ENCODE measurements at regions not wholly inside any gene's neighbourhood (a gene's known extent, or its start where the extent isn't known, plus 50 kb on each side); places are given as distances from the start of the nearest gene placed in this dataset.
A peak's percentile ranks its signal among the peaks of the same experiment; 100 is the strongest.
"Not testable (repeated sequence)": the region's sequence is repeated elsewhere in the genome, so short reads cannot be mapped to it uniquely, and the experiment has no call there.

DNA sequence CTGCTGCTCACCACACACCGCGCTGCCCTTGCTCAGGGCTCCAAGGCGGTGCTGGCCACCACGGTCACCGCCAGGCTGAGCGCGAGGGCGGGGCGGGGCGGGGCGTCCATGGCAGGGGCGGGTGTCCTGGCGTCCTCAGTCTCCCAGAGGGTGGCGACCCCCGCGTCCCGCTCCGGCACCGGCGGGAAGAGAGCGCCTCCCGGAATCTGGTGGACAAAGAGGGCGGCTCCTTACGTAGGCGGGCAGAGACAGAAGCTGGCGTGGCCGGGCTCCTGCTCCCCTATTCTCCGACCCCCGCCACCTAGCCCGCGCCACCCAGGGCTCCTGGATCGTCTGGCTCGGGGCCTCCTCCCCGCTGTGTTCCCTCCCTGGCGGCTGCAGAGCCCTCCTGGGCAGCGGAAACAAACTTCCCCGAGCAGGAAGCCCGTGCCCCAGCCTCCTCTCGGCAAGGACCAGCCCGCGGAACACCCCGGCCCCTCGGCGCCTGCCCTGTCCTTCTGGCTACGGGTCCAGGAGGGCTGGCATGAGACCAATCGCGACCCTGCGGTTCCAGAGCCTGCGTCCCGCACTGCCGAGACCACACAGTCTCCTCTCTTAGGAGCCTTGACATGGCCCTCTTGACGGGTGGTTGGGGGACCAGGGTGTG is 133.8 kb upstream of the ZNF92 start:
- no peaks in the 10 kb centered on the region for H3K36me3 Mint-ChIP-seq (ENCODE audit: low read depth)
- no peaks in the 10 kb centered on the region for H3K9me3 ChIP-seq (ENCODE audit: control insufficient read depth, low read length, poor library complexity, severe bottlenecking)
- no peak overlapping the region for H3K27ac Mint-ChIP-seq
- H3K27me3 Mint-ChIP-seq = peaks cover 12% of the 10 kb centered on the region
- H3K4me3 Mint-ChIP-seq = peak overlapping the region; percentile 85
- H3K4me1 Mint-ChIP-seq = peaks cover 9% of the 10 kb centered on the region
- ATAC-seq (peak; percentile 45), DNase-seq (no peak)

DNA sequence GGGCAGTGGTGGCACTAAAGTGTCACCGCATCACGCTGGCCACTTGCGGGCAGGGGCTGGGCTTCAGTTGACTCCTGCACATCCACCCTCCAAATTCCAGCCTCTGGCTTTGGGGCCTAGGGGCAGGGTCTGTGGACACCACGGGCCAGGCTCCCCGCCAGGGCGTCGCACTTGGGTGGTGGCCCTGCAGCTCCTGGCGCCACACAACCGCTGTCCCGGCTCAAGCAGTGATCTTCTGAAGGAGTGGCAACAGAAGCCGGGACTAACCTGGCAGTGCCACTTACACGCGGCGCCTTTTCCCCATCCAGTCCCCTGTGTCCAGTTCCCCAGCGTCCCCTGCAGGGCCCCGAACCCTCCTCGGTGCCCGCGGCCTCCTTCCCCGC is 134.3 kb upstream of the ZNF92 start:
- peaks cover 12% of the 10 kb centered on the region for H3K27me3 Mint-ChIP-seq
- no peaks in the 10 kb centered on the region for H3K36me3 Mint-ChIP-seq (ENCODE audit: low read depth)
- peak overlapping the region; percentile 76 for H3K4me3 Mint-ChIP-seq
- H3K27ac Mint-ChIP-seq = no peak overlapping the region
- no peaks in the 10 kb centered on the region for H3K9me3 ChIP-seq (ENCODE audit: control insufficient read depth, low read length, poor library complexity, severe bottlenecking)
- DNase-seq (no peak), ATAC-seq (no peak)
- H3K4me1 Mint-ChIP-seq = peaks cover 14% of the 10 kb centered on the region

DNA sequence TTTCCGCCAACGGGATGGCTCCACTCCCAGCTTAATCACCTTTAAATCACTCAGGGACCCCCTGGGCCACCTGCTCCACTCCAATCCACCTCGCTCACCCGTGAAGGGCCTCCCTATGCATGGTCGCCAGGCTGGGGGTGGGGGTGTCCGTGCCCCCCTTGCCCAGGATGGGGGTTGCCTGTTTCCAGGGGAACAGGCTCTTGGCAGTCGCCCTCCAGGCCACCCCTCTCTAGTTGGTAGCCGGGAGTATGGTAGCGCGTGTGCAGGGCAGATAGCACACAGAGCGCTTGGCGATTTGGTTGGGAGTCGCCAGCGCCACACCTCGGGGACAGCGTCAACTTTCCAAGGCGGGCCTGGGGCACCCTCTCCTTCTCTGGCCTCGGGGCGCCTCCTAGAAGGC is 134.9 kb upstream of the ZNF92 start:
- no peak for ATAC-seq
- no peak overlapping the region for H3K4me3 Mint-ChIP-seq

DNA sequence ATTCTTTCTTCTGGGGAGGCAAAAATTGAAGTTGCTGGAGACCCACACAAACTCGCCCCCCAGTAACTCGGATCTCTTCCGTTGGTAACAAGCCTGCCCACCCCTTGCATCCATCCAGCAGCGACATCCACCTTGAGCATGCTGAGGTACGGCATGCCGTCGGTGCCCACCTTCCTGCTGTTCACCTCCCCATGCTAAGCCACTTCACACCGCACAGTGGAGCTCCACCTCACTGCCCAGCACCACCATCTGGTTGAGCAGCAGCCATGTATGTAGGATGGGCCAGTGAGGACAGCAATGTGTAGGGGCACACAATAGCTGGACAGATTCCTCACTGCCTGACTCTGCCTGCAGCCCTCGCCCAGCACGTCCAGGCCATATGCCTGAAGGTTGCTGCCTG is 138.1 kb upstream of the ZNF92 start:
- no peaks in the 10 kb centered on the region for H3K9me3 ChIP-seq (ENCODE audit: control insufficient read depth, low read length, poor library complexity, severe bottlenecking)
- Mint-ChIP-seq H3K4me1 (peaks cover 34% of the 10 kb centered on the region), H3K27ac (peak overlapping the region; percentile 14), H3K27me3 (peaks cover 8% of the 10 kb centered on the region), H3K4me3 (peak overlapping the region; percentile 58), H3K36me3 (ENCODE audit: low read depth) (no peaks in the 10 kb centered on the region)
- no peak for ATAC-seq
- DNase-seq = no peak

More for the DNA sequence above, 134.9 kb upstream of the ZNF92 start:
- peaks cover 17% of the 10 kb centered on the region for H3K4me1 Mint-ChIP-seq
- H3K27ac Mint-ChIP-seq = no peak overlapping the region
- peaks cover 8% of the 10 kb centered on the region for H3K27me3 Mint-ChIP-seq
- no peaks in the 10 kb centered on the region for H3K36me3 Mint-ChIP-seq (ENCODE audit: low read depth)
- no peak for DNase-seq
- H3K9me3 ChIP-seq (ENCODE audit: control insufficient read depth, low read length, poor library complexity, severe bottlenecking) = no peaks in the 10 kb centered on the region

DNA sequence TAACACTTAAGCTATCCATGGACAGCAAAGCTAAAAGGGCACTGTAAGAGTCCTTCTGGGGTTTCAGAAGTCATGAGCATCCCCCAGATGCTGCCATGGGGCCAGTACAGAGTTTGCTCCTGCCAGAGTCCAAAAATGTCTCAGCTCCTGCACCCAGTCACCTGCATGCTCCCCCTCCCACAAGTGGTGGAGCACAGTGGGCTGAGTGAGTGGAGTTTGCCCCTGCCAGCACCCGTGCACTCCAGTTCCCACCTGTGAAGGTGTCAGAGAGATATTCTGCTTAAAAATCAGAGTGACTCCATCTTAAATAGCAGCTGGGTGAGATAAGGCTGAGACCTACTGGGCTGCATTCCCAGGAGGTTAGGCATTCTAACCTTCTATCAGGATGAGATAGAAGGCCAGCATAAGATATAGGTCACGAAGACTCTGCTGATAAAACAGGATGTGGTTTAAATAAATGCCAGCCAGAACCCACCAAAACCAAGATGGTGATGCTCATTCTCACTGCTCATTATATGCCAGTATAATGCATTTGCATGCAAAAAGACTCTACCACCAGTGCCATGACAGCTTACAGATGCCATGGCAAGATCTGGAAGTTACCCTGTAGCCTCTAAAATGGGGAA is 140.1 kb upstream of the ZNF92 start:
- H3K9me3 ChIP-seq (ENCODE audit: control insufficient read depth, low read length, poor library complexity, severe bottlenecking) = no peaks in the 10 kb centered on the region
- peak overlapping the region; percentile 57 for H3K4me3 Mint-ChIP-seq
- H3K36me3 Mint-ChIP-seq (ENCODE audit: low read depth) = no peaks in the 10 kb centered on the region
- no peak overlapping the region for H3K27ac Mint-ChIP-seq
- ATAC-seq (peak; percentile 54), DNase-seq (no peak)
- peaks cover 32% of the 10 kb centered on the region for H3K4me1 Mint-ChIP-seq
- no peaks in the 10 kb centered on the region for H3K27me3 Mint-ChIP-seq

DNA sequence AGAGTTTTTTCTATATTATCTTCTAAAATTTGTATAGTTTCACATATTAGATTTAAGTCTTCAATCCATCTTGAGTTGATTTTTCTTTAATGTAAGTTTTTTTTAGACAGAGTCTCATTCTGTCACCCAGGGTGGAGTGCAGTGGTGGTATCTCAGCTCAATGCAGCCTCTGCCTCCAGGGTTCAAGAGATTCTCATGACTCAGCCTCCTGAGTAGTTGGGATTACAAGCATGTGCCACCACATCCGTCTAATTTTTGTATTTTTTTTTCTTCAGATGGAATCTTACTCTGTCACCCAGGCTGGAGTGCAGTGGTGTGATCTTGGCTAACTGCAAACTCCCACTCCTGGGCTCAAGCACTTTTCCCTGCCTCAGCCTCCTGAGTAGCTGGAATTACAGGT is 143.4 kb upstream of the ZNF92 start:
- H3K9me3 ChIP-seq (ENCODE audit: control insufficient read depth, low read length, poor library complexity, severe bottlenecking) = no peaks in the 10 kb centered on the region
- H3K36me3 Mint-ChIP-seq (ENCODE audit: low read depth) = no peaks in the 10 kb centered on the region
- H3K4me1 Mint-ChIP-seq = peaks cover 28% of the 10 kb centered on the region
- ATAC-seq (no peak), DNase-seq (no peak)
- no peak overlapping the region for H3K4me3 Mint-ChIP-seq
- no peaks in the 10 kb centered on the region for H3K27me3 Mint-ChIP-seq
- no peak overlapping the region for H3K27ac Mint-ChIP-seq

DNA sequence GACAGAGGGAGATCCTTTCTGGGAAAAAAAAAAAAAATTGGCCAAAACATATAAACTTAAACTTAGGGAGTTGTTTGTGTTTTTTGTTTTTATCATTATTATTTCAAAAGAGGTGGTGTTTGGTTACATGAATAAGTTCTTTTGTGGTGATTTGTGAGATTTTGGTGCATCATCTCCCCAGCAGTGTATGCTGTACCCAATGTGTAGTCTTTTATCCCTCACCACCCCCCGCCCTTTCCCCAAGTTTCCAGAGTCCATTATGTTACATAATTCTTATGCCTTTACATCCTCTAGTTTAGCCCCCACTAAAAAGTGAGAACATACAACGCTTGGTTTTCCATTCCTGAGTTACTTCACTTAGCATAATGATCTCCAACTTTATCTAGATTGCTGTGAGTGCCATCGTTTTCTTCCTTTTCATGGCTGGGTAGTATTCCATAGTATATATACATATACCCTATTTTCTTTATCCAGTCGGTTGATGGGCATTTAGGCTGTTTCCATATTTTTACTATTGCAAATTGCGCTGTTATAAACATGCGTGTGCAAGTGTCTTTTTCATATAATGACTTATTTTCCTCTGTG is 148.1 kb upstream of the ZNF92 start:
- no peaks in the 10 kb centered on the region for H3K36me3 Mint-ChIP-seq (ENCODE audit: low read depth)
- ATAC-seq = no peak
- DNase-seq = no peak
- no peaks in the 10 kb centered on the region for H3K27me3 Mint-ChIP-seq
- no peak overlapping the region for H3K27ac Mint-ChIP-seq
- H3K4me3 Mint-ChIP-seq = no peak overlapping the region
- no peaks in the 10 kb centered on the region for H3K9me3 ChIP-seq (ENCODE audit: control insufficient read depth, low read length, poor library complexity, severe bottlenecking)
- H3K4me1 Mint-ChIP-seq = peaks cover 4% of the 10 kb centered on the region

DNA sequence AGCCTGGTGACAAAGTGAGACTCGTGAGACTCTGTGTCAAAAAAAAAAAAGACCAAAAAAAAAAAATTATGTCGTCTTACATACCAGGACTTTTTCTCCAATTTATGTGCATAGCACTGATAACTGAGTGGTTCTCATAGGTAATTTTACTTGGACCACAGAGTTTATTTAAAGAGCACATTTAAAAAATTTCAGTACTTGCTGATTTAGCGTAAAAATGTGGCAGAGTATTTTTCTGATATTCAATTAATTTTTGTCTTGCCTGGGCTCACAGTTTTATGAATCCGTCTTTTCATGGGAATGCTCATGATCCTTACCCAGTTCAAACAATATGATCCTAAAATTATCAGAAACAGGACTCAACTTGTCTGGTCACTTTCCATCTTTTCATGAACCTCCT is 151.0 kb upstream of the ZNF92 start:
- DNase-seq (no peak), ATAC-seq (no peak)
- Mint-ChIP-seq H3K4me1 (peaks cover 6% of the 10 kb centered on the region), H3K27ac (no peak overlapping the region), H3K27me3 (no peaks in the 10 kb centered on the region), H3K36me3 (ENCODE audit: low read depth) (no peaks in the 10 kb centered on the region), H3K4me3 (no peak overlapping the region)
- no peaks in the 10 kb centered on the region for H3K9me3 ChIP-seq (ENCODE audit: control insufficient read depth, low read length, poor library complexity, severe bottlenecking)

DNA sequence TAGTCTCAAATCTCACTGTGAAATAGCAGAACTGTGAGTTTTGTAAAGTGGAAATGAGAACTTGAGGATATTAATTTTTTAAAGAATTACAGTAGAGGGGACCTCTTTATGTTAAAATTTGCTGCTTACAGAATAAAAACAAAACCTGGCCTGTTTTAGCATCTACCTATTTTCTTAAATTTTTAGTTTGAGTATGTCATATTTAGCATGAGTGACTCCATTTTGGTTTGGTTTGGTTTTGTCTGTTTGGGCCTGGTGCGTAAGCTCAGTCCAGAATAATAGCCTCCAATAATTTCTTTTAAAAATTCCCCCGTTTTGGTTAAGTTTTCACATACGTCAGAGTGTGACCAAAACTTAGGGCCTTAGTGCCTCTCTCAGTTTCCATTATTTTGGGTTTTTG is 152.0 kb upstream of the ZNF92 start:
- H3K9me3 ChIP-seq (ENCODE audit: control insufficient read depth, low read length, poor library complexity, severe bottlenecking) = no peaks in the 10 kb centered on the region
- ATAC-seq (no peak), DNase-seq (no peak)
- Mint-ChIP-seq H3K36me3 (ENCODE audit: low read depth) (no peaks in the 10 kb centered on the region), H3K27me3 (no peaks in the 10 kb centered on the region), H3K4me1 (peaks cover 6% of the 10 kb centered on the region), H3K4me3 (no peak overlapping the region), H3K27ac (no peak overlapping the region)

DNA sequence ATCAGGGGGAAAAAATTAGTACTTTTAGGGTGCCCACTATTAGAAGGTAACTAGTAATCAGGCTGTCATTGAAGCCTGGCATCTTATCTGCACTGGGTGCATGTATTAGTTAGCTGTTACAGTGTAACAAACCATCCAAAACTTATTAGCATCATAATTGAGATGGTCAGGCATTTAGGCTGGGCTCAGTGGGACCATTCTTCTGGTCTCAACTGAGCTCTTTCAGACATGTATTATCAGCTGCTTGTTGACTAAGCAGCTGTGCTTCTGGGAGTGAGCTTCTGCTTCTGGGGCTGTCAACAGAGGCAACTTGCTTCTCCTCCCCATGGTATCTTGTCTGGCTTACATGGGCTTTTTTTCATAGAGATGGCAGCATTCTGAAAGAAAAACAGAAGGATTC is 154.0 kb upstream of the ZNF92 start:
- Mint-ChIP-seq H3K27me3 (no peaks in the 10 kb centered on the region), H3K36me3 (ENCODE audit: low read depth) (no peaks in the 10 kb centered on the region), H3K4me1 (peaks cover 9% of the 10 kb centered on the region), H3K4me3 (no peak overlapping the region), H3K27ac (no peak overlapping the region)
- no peak for DNase-seq
- no peaks in the 10 kb centered on the region for H3K9me3 ChIP-seq (ENCODE audit: control insufficient read depth, low read length, poor library complexity, severe bottlenecking)
- ATAC-seq = no peak

DNA sequence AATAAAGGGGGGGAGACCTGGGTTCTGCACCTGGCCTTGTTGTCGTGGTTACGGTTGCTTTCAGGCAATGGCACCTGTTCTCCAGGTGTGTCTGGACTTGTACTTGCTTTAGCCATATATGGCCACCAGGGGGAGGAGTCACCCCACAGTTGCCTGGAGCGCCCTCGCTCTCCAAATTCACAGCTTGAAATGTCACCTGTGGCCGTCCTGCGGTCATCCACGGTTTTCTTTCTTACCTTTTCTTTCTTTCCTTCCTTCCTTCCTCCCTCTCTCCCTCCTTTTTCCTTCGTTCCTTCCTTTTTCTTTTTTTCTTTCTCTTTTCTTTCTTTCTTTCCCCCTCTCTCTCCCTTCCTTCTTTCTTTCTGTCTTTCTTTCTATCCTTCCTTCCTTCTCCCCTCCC is 157.2 kb upstream of the ZNF92 start:
- Mint-ChIP-seq H3K27me3 (no peaks in the 10 kb centered on the region), H3K27ac (no peak overlapping the region), H3K36me3 (ENCODE audit: low read depth) (no peaks in the 10 kb centered on the region), H3K4me3 (peak overlapping the region; percentile 75), H3K4me1 (peaks cover 6% of the 10 kb centered on the region)
- peak; percentile 87 for ATAC-seq
- no peaks in the 10 kb centered on the region for H3K9me3 ChIP-seq (ENCODE audit: control insufficient read depth, low read length, poor library complexity, severe bottlenecking)
- peak; percentile 29 to 55 (median 52) for DNase-seq

DNA sequence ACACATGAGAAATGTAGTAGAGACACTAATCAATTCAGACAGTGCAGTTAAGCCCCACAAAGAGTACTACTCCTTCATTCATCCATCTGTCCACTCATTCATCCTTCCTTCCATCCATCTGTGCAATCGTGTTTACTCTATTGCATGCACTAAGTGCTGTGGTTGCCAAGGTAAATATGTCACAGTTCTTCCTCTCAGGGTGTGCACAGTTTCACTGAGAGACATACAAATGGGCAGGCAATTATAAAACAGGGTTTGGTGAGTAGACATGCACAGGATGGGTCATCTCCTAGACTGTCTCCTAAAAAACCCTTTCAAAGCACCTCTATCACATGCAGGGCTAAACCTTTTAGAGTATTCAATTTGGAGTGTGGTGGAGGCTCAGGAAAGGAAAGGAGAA is 160.4 kb upstream of the ZNF92 start:
- H3K4me1 Mint-ChIP-seq; H3K4me3 Mint-ChIP-seq; H3K27ac Mint-ChIP-seq; H3K27me3 Mint-ChIP-seq; H3K9me3 ChIP-seq (ENCODE audit: control insufficient read depth, low read length, poor library complexity, severe bottlenecking); H3K36me3 Mint-ChIP-seq (ENCODE audit: low read depth); DNase-seq; ATAC-seq: not testable (repeated sequence)

DNA sequence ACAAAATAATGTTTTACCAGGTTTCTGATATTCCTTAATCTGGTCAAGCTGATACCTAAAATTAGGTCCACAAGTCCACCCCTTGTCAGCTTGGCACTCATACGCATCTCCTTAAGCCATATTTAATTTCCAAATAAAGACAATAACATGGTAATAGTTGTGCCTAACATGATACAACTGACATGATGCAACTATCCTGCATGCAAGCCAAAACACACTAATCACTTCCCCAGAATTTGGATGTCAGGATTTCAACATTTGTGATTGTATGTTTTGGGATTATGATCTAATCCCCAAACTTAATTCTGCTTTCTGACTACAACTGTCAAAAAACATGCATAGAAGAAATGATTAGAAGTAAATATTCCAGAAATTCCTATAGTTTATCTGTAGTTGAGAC is 174.4 kb upstream of the ZNF92 start:
- H3K4me1 Mint-ChIP-seq; H3K27ac Mint-ChIP-seq; DNase-seq; ATAC-seq; H3K9me3 ChIP-seq (ENCODE audit: control insufficient read depth, low read length, poor library complexity, severe bottlenecking); H3K4me3 Mint-ChIP-seq; H3K27me3 Mint-ChIP-seq; H3K36me3 Mint-ChIP-seq (ENCODE audit: low read depth): not testable (repeated sequence)
